NT2/D1 (cell line): ENCODE measurements at regions not wholly inside any gene's neighbourhood (a gene's known extent, or its start where the extent isn't known, plus 50 kb on each side); places are given as distances from the start of the nearest gene placed in this dataset.

Experiments
- SUZ12 ChIP-seq: IDR thresholded peaks from 2 replicates; pipeline ENCODE4 v1.6.1; 2011; ENCODE audit not compliant: insufficient read length, insufficient read depth; ENCODE audit errors: extremely low read depth
- YY1 ChIP-seq: IDR thresholded peaks from 2 replicates; pipeline ENCODE4 v1.6.1; 2011; ENCODE audit not compliant: insufficient read length, insufficient read depth
- ZNF274 ChIP-seq: IDR thresholded peaks from 2 replicates; pipeline ENCODE4 v1.6.1; 2011; ENCODE audit warnings: mild to moderate bottlenecking, low read depth, low read length

DNA sequence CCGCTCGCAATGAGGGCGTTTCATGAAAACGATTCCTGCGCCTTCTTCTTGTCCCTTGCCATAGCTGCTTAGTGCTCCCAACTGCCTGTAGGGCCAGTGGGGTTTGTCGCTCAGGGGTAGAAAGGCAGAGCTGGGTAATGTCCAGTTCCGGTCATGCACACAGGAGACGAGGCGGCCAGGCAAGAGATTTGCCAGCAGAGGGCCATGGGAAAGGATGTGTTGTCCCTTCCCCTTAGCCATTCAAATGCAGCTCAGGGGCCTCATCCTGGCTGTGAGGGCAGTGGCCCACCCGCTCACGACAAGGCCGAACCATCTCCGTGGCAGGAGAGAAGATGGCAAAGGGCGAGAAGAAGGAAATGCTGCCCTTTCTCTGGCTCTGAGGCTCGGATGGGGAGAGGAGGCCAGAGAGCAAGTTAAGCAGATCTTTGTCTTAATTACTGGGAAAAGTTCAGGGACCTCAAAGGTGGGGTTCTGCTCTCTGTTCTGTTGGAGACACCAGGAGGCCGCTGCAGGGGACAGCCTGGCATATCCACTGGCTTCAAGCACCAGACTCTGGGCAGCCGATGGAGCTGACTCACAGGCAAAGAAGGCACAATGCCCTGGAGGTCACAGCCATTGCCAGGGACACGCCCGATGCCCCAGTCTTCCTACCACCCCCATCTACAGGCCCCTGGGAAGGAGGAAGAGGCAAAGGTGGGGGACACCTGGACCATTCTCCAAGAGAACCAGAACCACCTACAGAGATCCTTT lies 534.8 kb upstream of the MGMT start:
- TF ChIP-seq YY1 (no peak), SUZ12 (no peak), ZNF274 (no peak)
